Hepatocyte (in vitro differentiated cells): ENCODE measurements at regions not wholly inside any gene's neighbourhood (a gene's known extent, or its start where the extent isn't known, plus 50 kb on each side); places are given as distances from the start of the nearest gene placed in this dataset.

Source experiments
- DNase-seq: peaks from one replicate; pipeline ENCODE4 v3.0.0-alpha.2; 2016; ENCODE audit warnings: low spot score
- H2AFZ ChIP-seq: fragments of 200-600 bp; sonication (generic); 2 replicates; pipeline ENCODE4 v1.6.0; 2016; ENCODE audit warnings: antibody characterized with exemption, mild to moderate bottlenecking
- H3K27ac ChIP-seq: fragments of 200-600 bp; sonication (generic); 2 replicates; pipeline ENCODE4 v1.5.1; 2016; ENCODE audit warnings: mild to moderate bottlenecking
- H3K27me3 ChIP-seq: fragments of 200-600 bp; sonication (generic); 2 replicates; pipeline ENCODE4 v1.6.1; 2016
- H3K36me3 ChIP-seq: fragments of 200-600 bp; sonication (generic); replicated peaks from 2 replicates; pipeline ENCODE4 v1.5.1; 2016; ENCODE audit warnings: low read depth; ENCODE audit not compliant: insufficient read depth
- H3K4me1 ChIP-seq: fragments of 200-600 bp; sonication (generic); 2 replicates; pipeline ENCODE4 v1.5.1; 2016; ENCODE audit warnings: mild to moderate bottlenecking, moderate library complexity; ENCODE audit not compliant: insufficient read depth
- H3K4me2 ChIP-seq: fragments of 200-600 bp; sonication (generic); 2 replicates; pipeline ENCODE4 v1.6.0; 2016
- H3K4me3 ChIP-seq: fragments of 200-600 bp; sonication (generic); 2 replicates; pipeline ENCODE4 v1.5.1; 2016; ENCODE audit warnings: mild to moderate bottlenecking
- H3K79me2 ChIP-seq: fragments of 200-600 bp; sonication (generic); 2 replicates; pipeline ENCODE4 v1.6.0; 2017; ENCODE audit warnings: mild to moderate bottlenecking
- H3K9me2 ChIP-seq: fragments of 200-600 bp; sonication (generic); replicated peaks from 2 replicates; pipeline ENCODE4 v1.6.0; 2017; ENCODE audit warnings: mild to moderate bottlenecking; ENCODE audit not compliant: insufficient read depth
- H3K9me3 ChIP-seq: fragments of 200-600 bp; sonication (generic); 2 replicates; pipeline ENCODE4 v1.5.1; 2016; ENCODE audit warnings: low read depth, mild to moderate bottlenecking
- H4K20me1 ChIP-seq: fragments of 200-600 bp; sonication (generic); 2 replicates; pipeline ENCODE4 v1.6.0; 2016; ENCODE audit warnings: mild to moderate bottlenecking; ENCODE audit not compliant: insufficient read depth, poor library complexity, severe bottlenecking
- EZH2 ChIP-seq: fragments of 200-600 bp; sonication (generic); IDR thresholded peaks from 2 replicates; pipeline ENCODE4 v1.6.1; 2016; ENCODE audit warnings: antibody characterized with exemption, mild to moderate bottlenecking, borderline replicate concordance
- EZH2phosphoT487 ChIP-seq: fragments of 200-600 bp; sonication (generic); IDR thresholded peaks from one replicate; pipeline ENCODE4 v1.6.1; 2018; ENCODE audit warnings: antibody characterized with exemption, mild to moderate bottlenecking, low read depth, moderate library complexity; ENCODE audit not compliant: unreplicated experiment, severe bottlenecking
- WGBS: methylation state at CpG from one replicate; pipeline ENCODE4 v1.1.6; 2016; ENCODE audit warnings: low lambda C conversion rate; ENCODE audit errors: missing lambda C conversion rate; 5-methylcytosine and 5-hydroxymethylcytosine counted together
- TF ChIP-seq, protein P1 (sequence below): fragments of 200-600 bp; sonication (generic); IDR thresholded peaks from 2 replicates; pipeline ENCODE4 v1.5.1; 2016; ENCODE audit warnings: antibody characterized with exemption, mild to moderate bottlenecking; ENCODE audit not compliant: poor library complexity

DNA sequence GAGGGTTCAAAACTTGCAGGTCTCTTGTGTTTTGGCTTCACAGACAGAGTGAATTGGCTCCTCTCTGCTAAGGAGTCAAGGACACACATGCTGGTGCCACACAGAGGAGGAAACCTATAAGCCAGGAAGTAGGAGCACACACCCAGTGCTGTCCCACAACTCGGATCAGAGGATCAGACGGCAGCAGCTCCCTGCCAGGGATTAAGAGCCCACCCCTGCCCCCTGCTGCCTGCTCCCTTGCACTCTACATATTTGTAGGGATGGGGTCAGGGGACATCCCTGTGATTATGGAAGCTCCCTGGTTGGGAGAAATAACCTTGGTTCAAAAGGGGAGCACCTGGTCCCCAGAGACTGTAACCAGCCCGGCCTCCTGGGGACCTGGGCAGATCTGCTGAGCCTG, 77.5 kb upstream of the CLDN10 start:
- Histone ChIP-seq H2AFZ (no peak overlapping the region), H3K27me3 (no peaks in the 10 kb centered on the region), H3K27ac (no peak overlapping the region), H3K79me2 (no peaks in the 10 kb centered on the region), H3K4me1 (no peaks in the 10 kb centered on the region), H3K9me3 (no peaks in the 10 kb centered on the region), H3K36me3 (no peaks in the 10 kb centered on the region), H4K20me1 (no peaks in the 10 kb centered on the region), H3K9me2 (no peaks in the 10 kb centered on the region), H3K4me2 (no peak overlapping the region), H3K4me3 (no peak overlapping the region)
- 76% methylated on average over 3 of the region's 3 CpGs for WGBS
- DNase-seq, result no peak
- TF ChIP-seq, protein P1, sequence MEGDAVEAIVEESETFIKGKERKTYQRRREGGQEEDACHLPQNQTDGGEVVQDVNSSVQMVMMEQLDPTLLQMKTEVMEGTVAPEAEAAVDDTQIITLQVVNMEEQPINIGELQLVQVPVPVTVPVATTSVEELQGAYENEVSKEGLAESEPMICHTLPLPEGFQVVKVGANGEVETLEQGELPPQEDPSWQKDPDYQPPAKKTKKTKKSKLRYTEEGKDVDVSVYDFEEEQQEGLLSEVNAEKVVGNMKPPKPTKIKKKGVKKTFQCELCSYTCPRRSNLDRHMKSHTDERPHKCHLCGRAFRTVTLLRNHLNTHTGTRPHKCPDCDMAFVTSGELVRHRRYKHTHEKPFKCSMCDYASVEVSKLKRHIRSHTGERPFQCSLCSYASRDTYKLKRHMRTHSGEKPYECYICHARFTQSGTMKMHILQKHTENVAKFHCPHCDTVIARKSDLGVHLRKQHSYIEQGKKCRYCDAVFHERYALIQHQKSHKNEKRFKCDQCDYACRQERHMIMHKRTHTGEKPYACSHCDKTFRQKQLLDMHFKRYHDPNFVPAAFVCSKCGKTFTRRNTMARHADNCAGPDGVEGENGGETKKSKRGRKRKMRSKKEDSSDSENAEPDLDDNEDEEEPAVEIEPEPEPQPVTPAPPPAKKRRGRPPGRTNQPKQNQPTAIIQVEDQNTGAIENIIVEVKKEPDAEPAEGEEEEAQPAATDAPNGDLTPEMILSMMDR, result no peak
- TF ChIP-seq EZH2phosphoT487 (no peak), EZH2 (no peak)

DNA sequence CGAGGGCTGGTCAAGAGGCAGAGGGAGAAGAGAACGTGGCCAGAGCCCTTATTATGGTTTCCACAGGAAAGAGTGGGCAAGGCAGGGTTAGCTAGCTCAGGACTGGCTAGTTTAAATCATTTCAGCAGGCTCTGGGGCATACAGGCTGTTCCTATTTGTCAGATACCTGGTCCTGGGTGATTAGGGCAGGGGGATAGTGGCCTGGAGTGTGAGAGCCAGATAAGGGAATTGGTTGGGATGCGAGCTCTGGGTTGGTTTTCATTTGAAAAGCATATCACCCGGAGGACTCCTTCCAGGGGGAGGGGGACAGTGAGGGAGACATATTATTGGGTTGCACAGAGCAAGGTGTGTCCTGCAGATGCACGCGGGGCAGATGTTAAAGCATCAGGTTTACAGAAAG, 75.3 kb upstream of the CLDN10 start:
- 80% methylated on average over 6 of the region's 6 CpGs for whole genome bisulfite sequencing
- Histone ChIP-seq H3K4me2 (no peak overlapping the region), H3K27me3 (no peaks in the 10 kb centered on the region), H4K20me1 (no peaks in the 10 kb centered on the region), H3K9me3 (no peaks in the 10 kb centered on the region), H3K4me3 (no peak overlapping the region), H3K27ac (no peak overlapping the region), H3K36me3 (no peaks in the 10 kb centered on the region), H2AFZ (no peak overlapping the region), H3K4me1 (no peaks in the 10 kb centered on the region), H3K79me2 (no peaks in the 10 kb centered on the region), H3K9me2 (no peaks in the 10 kb centered on the region)
- DNase-seq, result no peak
- TF ChIP-seq EZH2phosphoT487, result no peak
- TF ChIP-seq, protein P1, result no peak
- no peak for TF ChIP-seq EZH2

DNA sequence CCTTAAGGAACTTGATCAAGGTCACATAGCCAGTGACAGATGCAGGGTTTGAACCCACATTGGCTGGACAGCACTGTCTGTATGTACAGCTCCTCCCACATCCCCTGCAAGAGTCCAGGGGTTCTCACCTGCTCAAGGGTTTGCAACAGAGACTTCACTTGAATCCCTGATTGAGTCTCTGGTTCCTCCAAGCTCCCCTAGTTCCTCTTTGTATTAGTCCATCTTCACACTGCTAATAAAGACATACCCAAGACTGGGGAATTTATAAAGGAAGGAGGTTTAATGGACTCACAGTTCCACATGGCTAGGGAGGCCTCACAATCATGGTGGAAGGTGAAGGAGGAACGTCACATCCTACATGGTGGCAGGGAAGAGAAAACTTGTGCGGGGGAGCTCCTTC, 72.8 kb upstream of the CLDN10 start:
- Histone ChIP-seq H3K4me2 (no peak overlapping the region), H4K20me1 (no peaks in the 10 kb centered on the region), H3K36me3 (no peaks in the 10 kb centered on the region), H3K9me3 (no peaks in the 10 kb centered on the region), H3K4me3 (no peak overlapping the region), H3K9me2 (no peaks in the 10 kb centered on the region), H2AFZ (no peak overlapping the region), H3K4me1 (no peaks in the 10 kb centered on the region), H3K27ac (no peak overlapping the region), H3K79me2 (no peaks in the 10 kb centered on the region), H3K27me3 (no peaks in the 10 kb centered on the region)
- DNase-seq, result no peak
- 94% methylated on average over 2 of the region's 2 CpGs for WGBS
- TF ChIP-seq EZH2phosphoT487 (no peak), EZH2 (no peak)
- TF ChIP-seq, protein P1, result no peak

DNA sequence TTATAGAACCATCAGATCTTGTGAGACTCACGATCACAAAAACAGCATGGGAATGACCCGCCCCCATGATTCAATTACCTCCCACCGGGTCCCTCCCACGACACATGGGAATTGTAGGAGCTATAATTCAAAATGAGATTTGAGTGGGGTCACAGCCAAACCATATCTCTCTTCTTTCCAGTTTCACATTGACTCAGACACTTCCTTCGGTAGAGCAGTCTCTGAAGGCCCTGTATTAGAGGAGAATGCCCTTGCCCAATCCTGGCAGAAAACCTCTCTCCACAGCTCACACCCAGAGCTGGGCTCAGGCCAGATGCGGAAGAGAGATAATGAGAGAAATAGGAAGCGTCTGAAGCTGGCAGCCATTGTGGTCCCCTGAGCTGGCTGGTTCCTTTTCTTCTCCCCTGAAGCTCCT, 72.4 kb upstream of the CLDN10 start:
- H2AFZ ChIP-seq, result no peak overlapping the region
- H3K36me3 ChIP-seq, result no peaks in the 10 kb centered on the region
- no peaks in the 10 kb centered on the region for H3K9me3 ChIP-seq
- no peak overlapping the region for H3K4me2 ChIP-seq
- DNase-seq, result no peak
- H3K79me2 ChIP-seq, result no peaks in the 10 kb centered on the region
- no peaks in the 10 kb centered on the region for H4K20me1 ChIP-seq
- TF ChIP-seq EZH2 (no peak), EZH2phosphoT487 (no peak)
- TF ChIP-seq, protein P1, result no peak
- no peak overlapping the region for H3K4me3 ChIP-seq
- no peaks in the 10 kb centered on the region for H3K27me3 ChIP-seq
- 87% methylated on average over 7 of the region's 7 CpGs for WGBS
- no peaks in the 10 kb centered on the region for H3K9me2 ChIP-seq
- no peaks in the 10 kb centered on the region for H3K4me1 ChIP-seq
- H3K27ac ChIP-seq, result no peak overlapping the region
